ENCODE measurements at regions not wholly inside any gene's neighbourhood (a gene's known extent, or its start where the extent isn't known, plus 50 kb on each side); places are given as distances from the start of the nearest gene placed in this dataset.

DNA sequence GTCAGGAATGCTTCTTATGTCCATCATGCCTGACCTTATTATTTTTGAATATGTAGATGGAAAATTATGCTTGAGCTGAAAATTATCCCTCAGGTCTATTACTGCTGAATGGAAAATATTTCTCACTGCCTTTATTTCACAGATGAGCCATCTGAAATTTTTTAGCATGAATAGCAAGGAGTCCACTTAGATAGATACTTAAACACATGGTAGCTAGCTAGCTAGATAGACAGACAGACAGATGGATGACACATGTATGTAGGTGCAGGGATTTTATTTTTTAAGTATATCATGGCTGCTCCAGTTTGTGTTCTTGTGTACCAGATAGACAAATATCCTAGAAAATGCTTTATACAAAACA lies 645.0 kb downstream of the MMUT start:
- Histone ChIP-seq H2AFZ (ENCODE audit: low read depth, low read length, poor library complexity, severe bottlenecking) (peak overlapping the region; percentile 24), H3K27me3 (ENCODE audit: insufficient read depth, low read length) (no peaks in the 10 kb centered on the region), H3K4me1 (ENCODE audit: control insufficient read depth in 1 of 2, insufficient read depth in 2 of 2, low read length in 2 of 2) (no peaks in the 10 kb centered on the region), H3K4me2 (ENCODE audit: low read length) (no peak overlapping the region), H3K27ac (ENCODE audit: low read depth, low read length) (no peak overlapping the region), H3K36me3 (ENCODE audit: control insufficient read depth in 1 of 2, insufficient read depth in 2 of 2, low read length in 2 of 2) (no peaks in the 10 kb centered on the region), H3K9me2 (ENCODE audit: insufficient read depth) (no peaks in the 10 kb centered on the region), H3K9ac (ENCODE audit: low read length) (no peak overlapping the region), H3K9me3 (ENCODE audit: control insufficient read depth in 1 of 2, insufficient read depth in 1 of 2, low read depth in 1 of 2, low read length in 2 of 2) (no peaks in the 10 kb centered on the region), H4K20me1 (ENCODE audit: insufficient read depth) (no peaks in the 10 kb centered on the region), H3K4me3 (replicated peaks in 1 of 2; ENCODE audit: low read depth in 1 of 2, low read length in 2 of 2) (no peak overlapping the region), H3K79me2 (ENCODE audit: insufficient read depth, low read length) (no peaks in the 10 kb centered on the region)
- ChIA-PET RAD21 (ENCODE audit: low non-redundant PET in 1 of 2, low total read pairs in 2 of 2, uncharacterized antibody in 2 of 2, unreplicated experiment in 2 of 2) (no interaction called here), POLR2A (interaction anchor here (1.3 kb wide), 1 partner anchor 9 kb away, joined by 4 read pairs; no protein-coding TSS in a partner anchor), CTCF (no interaction called here)
- intact Hi-C loops (cut with micrococcal nuclease) = loop anchor here (5.0 kb wide), 1 partner anchor 1044 kb away; no protein-coding TSS in a partner anchor
- ATAC-seq (no peak), DNase-seq (ENCODE audit: low read depth, low spot score) (no peak)
- TF ChIP-seq EZH2phosphoT487 (IDR thresholded peaks at IDR 0.05; ENCODE audit: borderline replicate concordance) (no peak), YY1 (IDR thresholded peaks at IDR 0.05; ENCODE audit: extremely low read depth, insufficient replicate concordance, low read depth, low read length) (no peak), REST (IDR thresholded peaks at IDR 0.05; ENCODE audit: low read depth) (no peak), CEBPB (IDR thresholded peaks at IDR 0.05; ENCODE audit: low read depth) (no peak), ATF3 (IDR thresholded peaks at IDR 0.05) (no peak), SP1 (IDR thresholded peaks at IDR 0.05; ENCODE audit: low read depth) (no peak), RAD21 (IDR thresholded peaks at IDR 0.05; ENCODE audit: low read depth) (no peak), EZH2 (IDR thresholded peaks at IDR 0.05) (no peak), EGR1 (IDR thresholded peaks at IDR 0.05; ENCODE audit: low read depth) (no peak), SIN3A (IDR thresholded peaks at IDR 0.05; ENCODE audit: low read depth) (no peak), MAX (IDR thresholded peaks at IDR 0.05) (no peak), ZBTB33 (IDR thresholded peaks at IDR 0.05; ENCODE audit: extremely low read depth, insufficient replicate concordance, low read length) (no peak), TCF7L2 (IDR thresholded peaks at IDR 0.05; ENCODE audit: borderline replicate concordance, extremely low read depth, insufficient read depth, insufficient read length) (no peak), JUND (IDR thresholded peaks at IDR 0.05) (no peak), POLR2A (IDR thresholded peaks at IDR 0.05; ENCODE audit: borderline replicate concordance, extremely low read depth, insufficient read depth, insufficient read length) (no peak), ZNF274 (IDR thresholded peaks at IDR 0.05; ENCODE audit: low read depth, low read length) (no peak), POLR2AphosphoS5 (IDR thresholded peaks at IDR 0.05; ENCODE audit: low read depth, low read length) (no peak)
- BruUV-seq (replicated peaks) = no TSS peak
